GM12878 (cell line): ENCODE measurements at regions not wholly inside any gene's neighbourhood (a gene's known extent, or its start where the extent isn't known, plus 50 kb on each side); places are given as distances from the start of the nearest gene placed in this dataset.
A peak's percentile ranks its signal among the peaks of the same experiment; 100 is the strongest.

Experiments used
- ATAC-seq: fragments of 200-7000 bp; cut with Tn5 transposase; 3 replicates; pipeline ENCODE4 v1.9.1; 2020; ENCODE audit warnings: mild to moderate bottlenecking, moderate library complexity
- BruUV-seq: library from RNA; stranded (reverse); fragments of 400-500 nt; replicated peaks from 2 replicates; lab custom pipeline; 2021; lab: Mats Ljungman, UMichigan
- CTCF ChIA-PET: fragments of 300-600 bp; sonication (Branson Sonifier 250); formaldehyde crosslinking; extraction: SDS; loops from one replicate; lab custom pipeline; 2021; ENCODE audit warnings: inconsistent platforms; lab: Yijun Ruan, JAX
- POLR2A ChIA-PET: fragments of 350-600 bp; formaldehyde crosslinking; extraction: SDS; loops from one replicate; lab custom pipeline; 2021; ENCODE audit warnings: inconsistent platforms; lab: Charles Lee
- RAD21 ChIA-PET: fragments of 300-600 bp; sonication (Branson Sonifier 250); formaldehyde crosslinking; loops from one replicate; lab custom pipeline; 2023; ENCODE audit warnings: antibody characterized with exemption; ENCODE audit not compliant: unreplicated experiment; lab: Charles Lee
- SMC1A ChIA-PET: fragments of 300-600 bp; sonication (Branson Sonifier 250); formaldehyde crosslinking; loops from one replicate; lab custom pipeline; 2023; ENCODE audit not compliant: unreplicated experiment, uncharacterized antibody; lab: Charles Lee
- DNase-seq: peaks from one replicate; pipeline ENCODE4 v3.0.0-alpha.2; 2011; ENCODE audit warnings: low read depth, low spot score
- FAIRE-seq: peaks from 3 replicates; lab custom pipeline; 2011; peaks lifted over from hg19 to GRCh38; lab: Jason Lieb, UNC
- H2AFZ ChIP-seq: 2 replicates; pipeline ENCODE4 v1.6.0; 2011; ENCODE audit warnings: low read depth, low read length, control low read depth; ENCODE audit not compliant: control insufficient read depth
- H3K27ac ChIP-seq: 2 replicates; pipeline ENCODE4 v1.5.1; 2011; ENCODE audit warnings: control low read depth; ENCODE audit not compliant: control insufficient read depth, insufficient read depth
- H3K27me3 ChIP-seq, 2 experiments: replicated peaks in 1 of 2; 2 replicates each; pipeline versions ENCODE4 v1.6.0 to v1.6.1; 2011; ENCODE audit warnings: low read length in 1 of 2; ENCODE audit not compliant: control insufficient read depth in 2 of 2, insufficient read depth in 2 of 2
- H3K36me3 ChIP-seq, 2 experiments: 2 replicates each; pipeline ENCODE4 v1.5.1; 2011; ENCODE audit warnings: low read length in 1 of 2; ENCODE audit not compliant: control insufficient read depth in 2 of 2, insufficient read depth in 2 of 2
- H3K4me1 ChIP-seq: 2 replicates; pipeline ENCODE4 v1.6.1; 2011; ENCODE audit warnings: mild to moderate bottlenecking, low read length, moderate library complexity, mixed read lengths; ENCODE audit not compliant: control insufficient read depth, insufficient read depth
- H3K4me2 ChIP-seq: 2 replicates; pipeline ENCODE4 v1.6.0; 2011; ENCODE audit warnings: control low read depth; ENCODE audit not compliant: control insufficient read depth, insufficient read depth
- H3K4me3 ChIP-seq: fragments of 200-600 bp; sonication (generic); 2 replicates; pipeline ENCODE4 v1.5.1; 2016
- H3K79me2 ChIP-seq: 2 replicates; pipeline ENCODE4 v1.6.0; 2011; ENCODE audit warnings: low read length; ENCODE audit not compliant: control insufficient read depth, insufficient read depth
- H3K9ac ChIP-seq: 2 replicates; pipeline ENCODE4 v1.8.0; 2011; ENCODE audit warnings: low read length, control low read depth, mixed read lengths; ENCODE audit not compliant: control insufficient read depth, insufficient read depth
- H3K9me3 ChIP-seq: replicated peaks from 3 replicates; pipeline ENCODE4 v1.5.1; 2011; ENCODE audit warnings: mild to moderate bottlenecking, low read length; ENCODE audit not compliant: control insufficient read depth, insufficient read depth
- H4K20me1 ChIP-seq: 2 replicates; pipeline ENCODE4 v1.6.0; 2011; ENCODE audit not compliant: control insufficient read depth, insufficient read depth
- CHD4 ChIP-seq: fragments of 200-600 bp; sonication (generic); IDR thresholded peaks from 2 replicates; pipeline ENCODE4 v1.6.1; 2016; ENCODE audit warnings: mild to moderate bottlenecking
- IRF4 ChIP-seq: IDR thresholded peaks from 2 replicates; pipeline ENCODE4 v1.6.1; 2011; ENCODE audit warnings: low read depth, low read length
- JUND ChIP-seq: IDR thresholded peaks from 2 replicates; pipeline ENCODE4 v1.6.1; 2012; ENCODE audit warnings: low read depth, mild to moderate bottlenecking, low read length, improper control_type of control experiment, moderate library complexity
- POLR2AphosphoS5 ChIP-seq: IDR thresholded peaks from 2 replicates; pipeline ENCODE4 v1.6.1; 2011; ENCODE audit warnings: mild to moderate bottlenecking, low read length, inconsistent platforms
- SREBF1 ChIP-seq: IDR thresholded peaks from 2 replicates; pipeline ENCODE4 v1.6.1; 2012; ENCODE audit warnings: mild to moderate bottlenecking, low read length
- SUPT20H ChIP-seq: IDR thresholded peaks from 2 replicates; pipeline ENCODE4 v1.6.1; 2011; ENCODE audit warnings: low read depth, mild to moderate bottlenecking, low read length, moderate library complexity, borderline replicate concordance; ENCODE audit not compliant: control insufficient read depth
- WGBS: methylation state at CpG from one replicate; pipeline ENCODE4 v1.1.6; 2016; ENCODE audit warnings: low lambda C conversion rate; ENCODE audit not compliant: insufficient replicate concordance, insufficient coverage; ENCODE audit errors: missing lambda C conversion rate; 5-methylcytosine and 5-hydroxymethylcytosine counted together
- in situ Hi-C: fragments of 300-500 bp; cut with MboI; formaldehyde crosslinking; loops from 9 replicates; pipeline ENCODE4 v1.14.3; 2018; ENCODE audit warnings: mixed read lengths
- intact Hi-C: fragments of 100-400 bp; cut with micrococcal nuclease; formaldehyde crosslinking; loops from one replicate; pipeline ENCODE4 v1.14.2; 2022; ENCODE audit not compliant: unreplicated experiment
- TF ChIP-seq, protein P1 (sequence below): IDR thresholded peaks from 2 replicates; pipeline ENCODE4 v1.6.1; 2012; ENCODE audit warnings: improper control_type of control experiment, low read depth, low read length; ENCODE audit not compliant: insufficient replicate concordance
- TF ChIP-seq, protein P2 (sequence below): fragments of 450-650 bp; conservative IDR thresholded peaks from 2 replicates; pipeline ENCODE4 v1.6.1; 2017; ENCODE audit warnings: mild to moderate bottlenecking, moderate library complexity
- TF ChIP-seq, protein P3 (sequence below): fragments of 150-350 bp; IDR thresholded peaks from 2 replicates; pipeline ENCODE4 v1.6.1; 2016; ENCODE audit warnings: low read depth, low read length

DNA sequence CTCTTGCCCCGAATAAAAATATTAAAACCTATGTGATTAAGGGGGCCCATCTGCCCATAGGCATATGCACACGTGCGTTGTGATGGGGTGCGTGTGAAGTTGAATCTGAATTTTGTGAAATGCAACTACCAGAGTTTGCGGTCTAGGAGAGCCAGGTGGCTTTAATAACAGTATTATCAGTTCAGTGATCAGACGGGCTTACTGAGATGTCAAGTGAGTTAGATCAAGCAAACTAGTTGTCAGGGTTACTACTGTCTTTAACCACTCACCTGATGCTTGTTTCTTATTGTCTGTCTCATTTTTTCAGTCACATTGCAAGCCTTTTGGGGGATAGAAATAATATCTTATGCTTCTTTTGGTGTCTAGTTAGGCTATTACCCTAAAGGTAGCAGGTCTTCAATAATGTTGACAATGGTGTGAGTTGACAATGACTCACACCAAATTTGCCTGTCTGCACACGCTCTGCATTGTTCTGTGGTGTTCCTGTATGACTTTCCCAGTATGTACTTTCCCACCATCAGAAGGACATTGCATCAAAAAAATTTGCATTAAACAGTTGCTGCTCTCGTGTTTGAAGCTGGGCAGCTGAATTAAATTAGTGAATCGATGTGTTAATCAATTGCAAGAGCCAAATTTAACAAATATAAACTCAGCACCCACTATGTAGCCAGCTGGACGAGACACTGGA, 103.1 kb upstream of the NAA20 start:
- Histone ChIP-seq H3K4me3 (no peak overlapping the region), H3K36me3 (no peaks in the 10 kb centered on the region), H3K9ac (no peak overlapping the region), H3K4me2 (peak overlapping the region; percentile 40; the same call in 1 of the 2 replicates), H2AFZ (peak overlapping the region; percentile 30; the same call in 1 of the 2 replicates), H3K4me1 (peaks cover 71% of the 10 kb centered on the region), H4K20me1 (no peaks in the 10 kb centered on the region), H3K9me3 (no peaks in the 10 kb centered on the region; the same call in 1 of the 3 replicates), H3K79me2 (no peaks in the 10 kb centered on the region), H3K27me3 (no peaks in the 10 kb centered on the region), H3K27ac (peak overlapping the region; percentile 49)
- in situ Hi-C loops (no loop called here), intact Hi-C loops (loop anchor here (1.0 to 2.0 kb wide), 2 partner anchors 54 to 93 kb away; no protein-coding TSS in a partner anchor)
- peak; percentile 67 for ATAC-seq
- ChIA-PET SMC1A (interaction anchor here (0.9 to 9.3 kb wide), 7 partner anchors 21 to 179 kb away, joined by 3 to 139 read pairs (median 3); no protein-coding TSS in a partner anchor), CTCF (interaction anchor here (1.0 to 6.0 kb wide), 5 partner anchors 22 to 138 kb away, joined by 3 to 27 read pairs (median 4); partner anchors contain the start of genes CFAP61 and CRNKL1), RAD21 (interaction anchor here (0.9 to 5.0 kb wide), 9 partner anchors 11 to 102 kb away, joined by 3 to 51 read pairs (median 5); no protein-coding TSS in a partner anchor), POLR2A (interaction anchor here (0.6 to 1.4 kb wide), 2 partner anchors 21 to 32 kb away, joined by 3 to 4 read pairs; no protein-coding TSS in a partner anchor)
- BruUV-seq, result no TSS peak
- peak; percentile 48 for DNase-seq
- FAIRE-seq, result no peak
- 19% methylated on average over 10 of the region's 10 CpGs for WGBS
- no peak for TF ChIP-seq SUPT20H
- TF ChIP-seq, protein P1, sequence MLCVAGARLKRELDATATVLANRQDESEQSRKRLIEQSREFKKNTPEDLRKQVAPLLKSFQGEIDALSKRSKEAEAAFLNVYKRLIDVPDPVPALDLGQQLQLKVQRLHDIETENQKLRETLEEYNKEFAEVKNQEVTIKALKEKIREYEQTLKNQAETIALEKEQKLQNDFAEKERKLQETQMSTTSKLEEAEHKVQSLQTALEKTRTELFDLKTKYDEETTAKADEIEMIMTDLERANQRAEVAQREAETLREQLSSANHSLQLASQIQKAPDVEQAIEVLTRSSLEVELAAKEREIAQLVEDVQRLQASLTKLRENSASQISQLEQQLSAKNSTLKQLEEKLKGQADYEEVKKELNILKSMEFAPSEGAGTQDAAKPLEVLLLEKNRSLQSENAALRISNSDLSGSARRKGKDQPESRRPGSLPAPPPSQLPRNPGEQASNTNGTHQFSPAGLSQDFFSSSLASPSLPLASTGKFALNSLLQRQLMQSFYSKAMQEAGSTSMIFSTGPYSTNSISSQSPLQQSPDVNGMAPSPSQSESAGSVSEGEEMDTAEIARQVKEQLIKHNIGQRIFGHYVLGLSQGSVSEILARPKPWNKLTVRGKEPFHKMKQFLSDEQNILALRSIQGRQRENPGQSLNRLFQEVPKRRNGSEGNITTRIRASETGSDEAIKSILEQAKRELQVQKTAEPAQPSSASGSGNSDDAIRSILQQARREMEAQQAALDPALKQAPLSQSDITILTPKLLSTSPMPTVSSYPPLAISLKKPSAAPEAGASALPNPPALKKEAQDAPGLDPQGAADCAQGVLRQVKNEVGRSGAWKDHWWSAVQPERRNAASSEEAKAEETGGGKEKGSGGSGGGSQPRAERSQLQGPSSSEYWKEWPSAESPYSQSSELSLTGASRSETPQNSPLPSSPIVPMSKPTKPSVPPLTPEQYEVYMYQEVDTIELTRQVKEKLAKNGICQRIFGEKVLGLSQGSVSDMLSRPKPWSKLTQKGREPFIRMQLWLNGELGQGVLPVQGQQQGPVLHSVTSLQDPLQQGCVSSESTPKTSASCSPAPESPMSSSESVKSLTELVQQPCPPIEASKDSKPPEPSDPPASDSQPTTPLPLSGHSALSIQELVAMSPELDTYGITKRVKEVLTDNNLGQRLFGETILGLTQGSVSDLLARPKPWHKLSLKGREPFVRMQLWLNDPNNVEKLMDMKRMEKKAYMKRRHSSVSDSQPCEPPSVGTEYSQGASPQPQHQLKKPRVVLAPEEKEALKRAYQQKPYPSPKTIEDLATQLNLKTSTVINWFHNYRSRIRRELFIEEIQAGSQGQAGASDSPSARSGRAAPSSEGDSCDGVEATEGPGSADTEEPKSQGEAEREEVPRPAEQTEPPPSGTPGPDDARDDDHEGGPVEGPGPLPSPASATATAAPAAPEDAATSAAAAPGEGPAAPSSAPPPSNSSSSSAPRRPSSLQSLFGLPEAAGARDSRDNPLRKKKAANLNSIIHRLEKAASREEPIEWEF, result peak; percentile 78
- TF ChIP-seq, protein P2, sequence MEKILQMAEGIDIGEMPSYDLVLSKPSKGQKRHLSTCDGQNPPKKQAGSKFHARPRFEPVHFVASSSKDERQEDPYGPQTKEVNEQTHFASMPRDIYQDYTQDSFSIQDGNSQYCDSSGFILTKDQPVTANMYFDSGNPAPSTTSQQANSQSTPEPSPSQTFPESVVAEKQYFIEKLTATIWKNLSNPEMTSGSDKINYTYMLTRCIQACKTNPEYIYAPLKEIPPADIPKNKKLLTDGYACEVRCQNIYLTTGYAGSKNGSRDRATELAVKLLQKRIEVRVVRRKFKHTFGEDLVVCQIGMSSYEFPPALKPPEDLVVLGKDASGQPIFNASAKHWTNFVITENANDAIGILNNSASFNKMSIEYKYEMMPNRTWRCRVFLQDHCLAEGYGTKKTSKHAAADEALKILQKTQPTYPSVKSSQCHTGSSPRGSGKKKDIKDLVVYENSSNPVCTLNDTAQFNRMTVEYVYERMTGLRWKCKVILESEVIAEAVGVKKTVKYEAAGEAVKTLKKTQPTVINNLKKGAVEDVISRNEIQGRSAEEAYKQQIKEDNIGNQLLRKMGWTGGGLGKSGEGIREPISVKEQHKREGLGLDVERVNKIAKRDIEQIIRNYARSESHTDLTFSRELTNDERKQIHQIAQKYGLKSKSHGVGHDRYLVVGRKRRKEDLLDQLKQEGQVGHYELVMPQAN, result no peak
- no peak for TF ChIP-seq JUND
- TF ChIP-seq SREBF1, result no peak
- TF ChIP-seq, protein P3, sequence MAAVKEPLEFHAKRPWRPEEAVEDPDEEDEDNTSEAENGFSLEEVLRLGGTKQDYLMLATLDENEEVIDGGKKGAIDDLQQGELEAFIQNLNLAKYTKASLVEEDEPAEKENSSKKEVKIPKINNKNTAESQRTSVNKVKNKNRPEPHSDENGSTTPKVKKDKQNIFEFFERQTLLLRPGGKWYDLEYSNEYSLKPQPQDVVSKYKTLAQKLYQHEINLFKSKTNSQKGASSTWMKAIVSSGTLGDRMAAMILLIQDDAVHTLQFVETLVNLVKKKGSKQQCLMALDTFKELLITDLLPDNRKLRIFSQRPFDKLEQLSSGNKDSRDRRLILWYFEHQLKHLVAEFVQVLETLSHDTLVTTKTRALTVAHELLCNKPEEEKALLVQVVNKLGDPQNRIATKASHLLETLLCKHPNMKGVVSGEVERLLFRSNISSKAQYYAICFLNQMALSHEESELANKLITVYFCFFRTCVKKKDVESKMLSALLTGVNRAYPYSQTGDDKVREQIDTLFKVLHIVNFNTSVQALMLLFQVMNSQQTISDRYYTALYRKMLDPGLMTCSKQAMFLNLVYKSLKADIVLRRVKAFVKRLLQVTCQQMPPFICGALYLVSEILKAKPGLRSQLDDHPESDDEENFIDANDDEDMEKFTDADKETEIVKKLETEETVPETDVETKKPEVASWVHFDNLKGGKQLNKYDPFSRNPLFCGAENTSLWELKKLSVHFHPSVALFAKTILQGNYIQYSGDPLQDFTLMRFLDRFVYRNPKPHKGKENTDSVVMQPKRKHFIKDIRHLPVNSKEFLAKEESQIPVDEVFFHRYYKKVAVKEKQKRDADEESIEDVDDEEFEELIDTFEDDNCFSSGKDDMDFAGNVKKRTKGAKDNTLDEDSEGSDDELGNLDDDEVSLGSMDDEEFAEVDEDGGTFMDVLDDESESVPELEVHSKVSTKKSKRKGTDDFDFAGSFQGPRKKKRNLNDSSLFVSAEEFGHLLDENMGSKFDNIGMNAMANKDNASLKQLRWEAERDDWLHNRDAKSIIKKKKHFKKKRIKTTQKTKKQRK, result no peak
- no peak for TF ChIP-seq CHD4
- TF ChIP-seq POLR2AphosphoS5, result no peak
- peak; percentile 50; the same call in 1 of the 2 replicates for TF ChIP-seq IRF4
